ENCODE measurements at regions not wholly inside any gene's neighbourhood (a gene's known extent, or its start where the extent isn't known, plus 50 kb on each side); places are given as distances from the start of the nearest gene placed in this dataset.

- 67% methylated on average over 12 of the region's 12 CpGs for WGBS (ENCODE audit: low lambda C conversion rate)
- TF ChIP-seq ELF1 (IDR thresholded peaks at IDR 0.05) (no peak), NRF1 (IDR thresholded peaks at IDR 0.05; ENCODE audit: low read depth, low read length) (no peak)
- no peaks in the 10 kb centered on the region for H3K36me3 ChIP-seq (replicated peaks in 1 of 2; ENCODE audit: control insufficient read depth in 1 of 2, insufficient read depth in 2 of 2, low read length in 1 of 2)
- POLR2A ChIA-PET: interaction anchor here (1.2 kb wide), 1 partner anchor 16 kb away, joined by 3 read pairs; no protein-coding TSS in a partner anchor
- no peaks in the 10 kb centered on the region for H4K20me1 ChIP-seq (ENCODE audit: insufficient read depth)
- H2AFZ ChIP-seq (ENCODE audit: low read depth): no peak overlapping the region
- H3K9me2 ChIP-seq: no peaks in the 10 kb centered on the region
- no peak overlapping the region for H3K27ac ChIP-seq (ENCODE audit: low read depth in 2 of 2, low read length in 1 of 2)
- no peak for DNase-seq
- H3K4me3 ChIP-seq (ENCODE audit: low read depth in 2 of 2, low read length in 1 of 2): no peak overlapping the region
- no peaks in the 10 kb centered on the region for H3K9me3 ChIP-seq
- CTCF ChIA-PET: interaction anchor here (0.9 to 1.1 kb wide), 2 partner anchors 17 to 81 kb away, joined by 3 to 4 read pairs; no protein-coding TSS in a partner anchor
- H3K27me3 ChIP-seq (ENCODE audit: insufficient read depth): no peaks in the 10 kb centered on the region
- H3K9ac ChIP-seq: no peak overlapping the region
- no peaks in the 10 kb centered on the region for H3K4me1 ChIP-seq (ENCODE audit: control insufficient read depth in 1 of 2, insufficient read depth in 2 of 2, low read depth in 1 of 2, low read length in 1 of 2)
- H3F3A ChIP-seq (replicated peaks; ENCODE audit: insufficient read depth): no peaks in the 10 kb centered on the region
- H3K79me2 ChIP-seq (ENCODE audit: insufficient read depth): no peaks in the 10 kb centered on the region
- H3K4me2 ChIP-seq: no peak overlapping the region
These were observed 185.1 kb downstream of the TM2D1 start for GRCh38 chr1:61539720-61540462.

- no peaks in the 10 kb centered on the region for H3K27me3 ChIP-seq (ENCODE audit: insufficient read depth)
- H3K36me3 ChIP-seq (replicated peaks in 1 of 2; ENCODE audit: control insufficient read depth in 1 of 2, insufficient read depth in 2 of 2, low read length in 1 of 2): no peaks in the 10 kb centered on the region
- H2AFZ ChIP-seq (ENCODE audit: low read depth): no peak overlapping the region
- H3K9ac ChIP-seq: no peak overlapping the region
- H3K9me3 ChIP-seq: no peaks in the 10 kb centered on the region
- H4K20me1 ChIP-seq (ENCODE audit: insufficient read depth): no peaks in the 10 kb centered on the region
- H3K4me2 ChIP-seq: no peak overlapping the region
- no peak overlapping the region for H3K27ac ChIP-seq (ENCODE audit: low read depth in 2 of 2, low read length in 1 of 2)
- DNase-seq: no peak
- ChIA-PET CTCF (interaction anchor here (0.9 to 3.3 kb wide), 2 partner anchors 9 to 31 kb away, joined by 3 to 13 read pairs; no protein-coding TSS in a partner anchor), POLR2A (no interaction called here)
- H3K79me2 ChIP-seq (ENCODE audit: insufficient read depth): no peaks in the 10 kb centered on the region
- no peak overlapping the region for H3K4me3 ChIP-seq (ENCODE audit: low read depth in 2 of 2, low read length in 1 of 2)
- 60% methylated on average over 4 of the region's 4 CpGs for WGBS (ENCODE audit: low lambda C conversion rate)
- TF ChIP-seq POLR2AphosphoS5 (IDR thresholded peaks at IDR 0.05; ENCODE audit: low read depth, low read length) (no peak), FOXJ3 (CRISPR knock-in tag; IDR thresholded peaks at IDR 0.05) (no peak), USF1 (IDR thresholded peaks at IDR 0.05; ENCODE audit: borderline replicate concordance, low read depth) (no peak), RAD21 (IDR thresholded peaks at IDR 0.05; ENCODE audit: low read length) (no peak), MAX (IDR thresholded peaks at IDR 0.05; ENCODE audit: low read depth) (no peak), JUND (IDR thresholded peaks at IDR 0.05) (no peak), CTCF (IDR thresholded peaks at IDR 0.05) (no peak), RFX5 (IDR thresholded peaks at IDR 0.05; ENCODE audit: low read length) (no peak)
- H3F3A ChIP-seq (replicated peaks; ENCODE audit: insufficient read depth): no peaks in the 10 kb centered on the region
- H3K4me1 ChIP-seq (ENCODE audit: control insufficient read depth in 1 of 2, insufficient read depth in 2 of 2, low read depth in 1 of 2, low read length in 1 of 2): no peaks in the 10 kb centered on the region
- H3K9me2 ChIP-seq: no peaks in the 10 kb centered on the region
These were observed 186.7 kb downstream of the TM2D1 start for GRCh38 chr1:61538228-61538627.
